Epidermal melanocyte (primary cell): ENCODE measurements at regions not wholly inside any gene's neighbourhood (a gene's known extent, or its start where the extent isn't known, plus 50 kb on each side); places are given as distances from the start of the nearest gene placed in this dataset.

Experiments
- DNase-seq: peaks from one replicate; pipeline ENCODE4 v3.0.0; 2011; ENCODE audit warnings: low spot score; ENCODE audit not compliant: insufficient read length

DNA sequence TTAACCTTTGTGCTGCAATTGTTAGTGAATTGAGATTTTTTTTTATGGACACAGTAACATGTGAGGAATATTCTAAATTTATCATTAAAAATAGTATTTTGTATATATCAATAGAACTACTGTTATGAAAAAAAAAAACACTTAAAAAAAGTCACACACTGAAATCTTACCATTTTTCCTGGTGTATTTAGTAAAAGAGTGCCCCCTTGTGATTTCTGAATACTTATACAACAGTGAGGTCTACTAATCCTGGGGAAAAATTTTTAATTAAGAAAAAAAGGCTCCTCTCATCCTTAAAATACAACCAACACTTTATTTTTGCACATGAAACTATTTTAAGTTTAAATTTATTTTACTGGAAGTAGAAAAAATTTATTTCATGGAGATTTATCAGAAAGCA, 56.4 kb upstream of the SPOCK3 start:
- DNase-seq = no peak

DNA sequence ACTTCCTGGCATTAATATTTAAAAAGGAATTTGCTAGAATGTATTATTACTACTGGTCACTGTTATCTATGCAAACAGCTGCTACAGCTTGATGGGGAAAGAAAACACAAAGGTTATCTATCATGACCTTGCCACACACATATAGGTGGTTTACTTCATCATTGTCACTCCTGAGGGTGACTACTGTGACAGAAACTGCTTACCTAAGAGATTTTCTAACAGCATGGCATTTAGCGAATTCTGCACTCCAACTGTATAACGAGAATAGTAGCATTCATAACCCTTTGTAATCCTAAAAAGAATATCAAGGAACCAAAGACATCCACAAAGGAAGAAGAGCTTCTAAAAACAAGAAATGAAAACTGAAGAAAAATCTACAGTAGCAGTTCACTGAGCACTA, 74.6 kb upstream of the SPOCK3 start:
- no peak for DNase-seq

DNA sequence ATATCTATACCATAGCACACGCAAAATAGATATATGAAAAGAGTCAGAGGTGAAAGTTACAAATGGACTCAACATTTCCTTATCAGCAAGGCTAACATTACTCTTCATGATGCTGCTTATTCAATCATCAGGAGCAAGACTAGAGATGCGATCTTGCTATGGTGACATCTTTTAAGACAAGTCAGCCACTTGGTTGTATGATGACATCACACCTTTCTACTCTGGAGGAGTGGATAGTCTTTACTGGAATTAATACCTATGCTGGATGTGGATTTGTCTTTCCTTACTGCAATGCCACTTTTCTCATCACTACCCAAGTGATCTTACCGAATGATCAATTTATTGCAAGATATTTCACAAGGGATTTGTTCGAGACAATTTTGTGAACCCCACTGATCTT, 87.0 kb upstream of the SPOCK3 start:
- DNase-seq = no peak

DNA sequence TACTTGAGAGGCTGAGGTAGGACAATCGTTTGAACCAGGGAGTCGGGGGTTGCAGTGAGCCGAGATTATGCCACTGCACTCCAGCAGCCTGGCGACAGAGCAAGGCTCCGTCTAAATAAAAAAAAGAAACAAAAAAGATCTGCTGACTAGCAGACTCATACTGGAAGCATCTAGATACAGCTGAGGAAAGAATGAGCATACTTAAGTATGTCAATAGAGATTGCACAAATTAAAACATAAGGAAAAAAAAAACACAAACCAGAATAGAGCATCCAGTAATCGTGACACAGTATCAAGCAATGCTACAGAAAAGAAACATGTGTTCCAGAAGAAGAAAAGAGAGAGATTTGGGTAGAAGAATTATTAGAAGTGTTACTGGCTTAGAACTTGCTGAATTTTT, 105.5 kb upstream of the SPOCK3 start:
- no peak for DNase-seq

DNA sequence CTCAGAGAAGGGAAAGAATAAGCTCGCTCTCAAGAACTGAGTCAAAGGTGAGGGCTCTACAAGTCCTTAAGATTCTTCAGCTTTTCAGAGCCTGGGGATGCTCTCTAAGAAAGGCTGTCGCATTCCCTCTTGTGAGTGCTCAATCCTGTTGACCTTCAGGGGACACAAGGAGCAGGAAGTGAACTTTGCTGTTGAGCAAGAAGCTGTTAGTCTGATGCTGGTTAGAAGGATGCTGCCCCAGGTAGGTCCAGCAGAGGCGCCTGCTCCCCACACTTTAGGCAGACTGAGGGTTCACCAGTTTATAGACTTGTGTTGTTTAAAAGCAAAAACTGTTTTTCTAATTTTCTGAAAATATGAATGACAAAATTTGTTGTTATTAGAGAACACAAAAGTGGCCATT, 125.4 kb upstream of the SPOCK3 start:
- no peak for DNase-seq

DNA sequence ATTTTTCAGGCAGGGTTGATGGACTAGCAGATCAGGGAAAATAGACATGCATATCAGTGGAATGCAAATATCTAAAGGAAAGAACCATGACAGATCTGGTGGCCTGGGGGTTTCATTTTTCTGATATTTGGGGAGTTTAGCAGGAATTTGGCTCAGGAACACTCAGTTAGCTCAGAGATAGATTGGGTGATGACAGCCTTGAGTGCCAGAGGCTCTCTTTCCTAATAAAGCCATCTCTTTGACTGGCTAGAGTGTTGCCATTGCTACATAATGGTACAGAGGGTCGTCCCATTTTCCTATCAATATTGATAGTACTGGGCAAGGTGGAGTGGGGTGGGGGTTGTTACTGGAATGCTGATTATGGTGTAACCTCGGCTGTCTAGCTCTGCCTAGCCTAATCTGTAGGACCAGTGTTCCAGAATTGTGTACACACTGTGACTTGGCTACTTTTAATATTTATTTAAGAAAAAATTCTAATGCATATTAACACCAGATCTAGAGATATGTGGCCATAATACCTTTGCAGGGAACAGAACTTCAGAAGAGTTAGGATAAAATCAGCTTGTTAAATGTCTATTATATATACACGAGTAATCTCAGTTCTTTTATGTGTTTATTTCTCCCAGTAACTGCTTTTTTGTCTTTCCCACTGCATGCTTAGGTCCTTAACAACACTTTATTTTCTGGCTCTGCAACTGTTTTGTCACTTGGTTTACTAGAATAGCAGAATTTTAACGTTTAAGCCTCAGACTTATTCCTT, 145.0 kb upstream of the SPOCK3 start:
- no peak for DNase-seq

DNA sequence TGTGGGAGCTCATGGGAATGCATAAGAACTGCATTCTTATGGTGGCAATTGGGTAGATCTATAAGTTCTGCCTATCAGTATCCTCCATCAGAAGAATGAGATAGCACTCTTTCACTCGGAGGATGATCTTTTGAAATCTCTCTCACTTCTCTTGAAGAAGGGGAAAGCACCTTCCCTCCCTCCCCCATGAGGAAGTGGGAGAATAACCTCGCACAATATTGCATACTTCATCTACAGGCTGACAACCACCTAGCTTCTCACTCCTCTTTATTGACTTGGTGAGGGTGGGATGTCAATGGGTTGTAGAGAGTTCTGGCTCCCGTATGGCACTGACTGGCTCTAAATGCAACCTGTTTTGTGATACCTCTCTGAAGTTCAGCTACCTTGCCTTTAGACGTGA, 146.7 kb upstream of the SPOCK3 start:
- DNase-seq = no peak

DNA sequence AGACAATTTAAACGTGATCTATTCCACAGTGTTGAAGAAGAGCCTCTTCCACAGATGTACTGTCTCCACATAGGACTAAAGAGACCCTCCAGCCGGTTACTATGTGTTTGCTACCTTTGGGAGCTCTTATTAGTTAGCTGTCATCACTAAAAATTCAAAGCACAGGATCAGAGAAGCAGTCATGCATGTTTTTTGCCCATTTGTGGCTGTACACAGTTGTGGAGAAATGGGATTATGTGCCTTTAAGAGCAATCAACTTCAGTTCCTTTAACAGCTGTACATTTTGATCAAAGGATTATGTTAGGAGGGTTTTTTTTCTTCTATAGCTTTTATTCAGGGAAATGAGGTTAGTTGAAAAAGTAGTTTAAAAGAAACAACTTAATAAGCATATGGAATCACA, 149.0 kb upstream of the SPOCK3 start:
- DNase-seq = no peak

DNA sequence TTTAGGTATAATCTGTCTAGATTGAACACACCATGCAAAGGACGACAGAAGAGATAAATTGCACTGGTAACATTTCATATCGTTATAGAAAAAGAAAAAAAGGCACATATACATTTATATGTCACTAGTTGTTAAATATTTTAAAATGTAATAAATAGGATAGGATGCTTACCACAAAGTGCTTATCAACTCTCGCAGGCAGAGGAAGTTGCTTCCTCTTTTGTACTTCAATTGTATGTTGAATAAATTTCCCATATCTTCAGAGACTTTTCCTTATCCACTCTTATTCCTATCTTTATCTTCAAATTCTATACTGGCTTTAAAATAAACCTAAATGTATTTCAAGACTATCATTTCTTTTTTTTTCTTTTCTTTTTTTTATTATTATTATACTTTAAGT, 163.3 kb upstream of the SPOCK3 start:
- no peak for DNase-seq

DNA sequence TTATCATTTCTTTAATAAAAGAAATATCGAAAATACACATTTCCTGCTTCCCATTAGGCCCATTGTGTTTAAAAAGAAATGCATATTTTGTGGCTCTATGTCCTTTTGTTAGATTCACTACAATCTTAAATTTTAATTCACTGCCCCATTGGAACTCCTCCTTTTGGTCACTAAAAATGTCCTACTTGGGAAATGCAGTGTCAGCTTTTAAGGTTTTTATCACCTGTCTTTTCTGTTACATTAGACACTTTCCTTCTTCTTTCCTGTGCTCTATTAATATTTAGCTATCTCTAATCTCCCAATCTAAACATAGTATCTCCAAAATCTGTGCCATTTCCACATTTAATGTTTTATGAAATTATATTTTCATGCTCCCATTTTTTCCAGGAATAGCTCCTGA, 164.9 kb upstream of the SPOCK3 start:
- no peak for DNase-seq

DNA sequence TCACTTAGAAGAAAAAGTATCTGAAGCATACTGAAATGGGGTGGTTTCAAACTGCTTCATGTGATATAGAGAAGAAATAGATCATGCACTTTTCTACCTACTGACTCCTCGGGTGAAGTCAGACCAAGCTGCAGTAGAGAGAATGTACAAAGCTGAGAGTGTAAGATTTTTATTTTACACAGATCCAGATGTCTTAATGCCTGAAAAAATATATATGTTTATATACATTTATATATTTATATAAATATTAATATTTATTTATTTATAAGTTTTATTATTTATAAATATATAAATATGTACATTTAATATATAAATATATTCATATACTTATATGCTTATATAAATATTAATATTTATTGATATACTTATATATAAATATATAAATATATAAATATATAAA, 171.9 kb upstream of the SPOCK3 start:
- DNase-seq = no peak

DNA sequence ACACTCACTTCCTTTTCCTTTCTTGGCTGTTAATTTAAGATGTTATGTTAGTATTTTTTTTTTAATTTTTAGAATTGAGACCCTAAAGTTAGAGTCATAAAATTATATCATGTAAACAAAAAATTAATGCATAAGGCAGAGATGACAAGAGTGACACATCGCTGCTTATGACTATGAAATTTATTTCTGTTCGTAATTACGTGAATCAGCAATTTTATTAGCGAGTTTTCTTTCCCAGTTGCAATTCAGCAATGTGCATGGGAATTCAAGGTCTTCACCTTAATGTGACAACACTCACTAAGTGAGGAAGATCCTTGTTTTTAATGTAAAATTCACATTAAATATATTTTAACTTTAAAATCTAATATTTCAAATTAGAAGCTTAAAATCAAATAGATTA, 181.2 kb upstream of the SPOCK3 start:
- DNase-seq = no peak

DNA sequence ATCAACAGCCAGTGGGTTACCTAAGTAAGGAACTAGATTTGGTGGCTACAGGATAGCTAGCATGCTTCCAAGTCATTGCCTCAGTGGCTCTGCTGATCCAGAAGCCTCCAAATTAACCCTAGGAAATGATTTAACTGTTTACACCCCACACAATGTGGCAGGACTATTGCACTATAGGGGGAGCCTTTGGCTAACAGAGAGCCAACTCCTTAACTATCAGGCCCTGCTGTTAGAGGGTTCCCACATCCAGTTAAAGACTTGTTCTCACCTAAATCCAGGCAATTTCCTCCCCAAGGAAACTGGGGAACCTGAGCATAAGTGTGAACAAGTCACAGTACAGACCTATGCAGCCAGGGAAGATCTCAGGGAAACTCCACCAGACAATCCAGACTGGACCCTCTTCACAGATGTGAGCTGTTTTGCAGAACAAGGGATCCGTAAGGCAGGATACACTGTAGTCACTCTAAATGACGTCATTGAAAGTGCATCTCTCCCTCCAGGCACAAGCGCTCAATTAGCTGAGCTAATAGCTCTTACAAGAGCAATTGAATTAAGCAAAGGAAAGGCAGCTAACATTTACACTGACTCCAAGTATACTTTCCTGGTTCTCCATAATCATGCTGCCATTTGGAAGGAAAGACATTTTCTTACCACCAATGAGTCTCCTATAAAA, 185.3 kb upstream of the SPOCK3 start:
- no peak for DNase-seq

DNA sequence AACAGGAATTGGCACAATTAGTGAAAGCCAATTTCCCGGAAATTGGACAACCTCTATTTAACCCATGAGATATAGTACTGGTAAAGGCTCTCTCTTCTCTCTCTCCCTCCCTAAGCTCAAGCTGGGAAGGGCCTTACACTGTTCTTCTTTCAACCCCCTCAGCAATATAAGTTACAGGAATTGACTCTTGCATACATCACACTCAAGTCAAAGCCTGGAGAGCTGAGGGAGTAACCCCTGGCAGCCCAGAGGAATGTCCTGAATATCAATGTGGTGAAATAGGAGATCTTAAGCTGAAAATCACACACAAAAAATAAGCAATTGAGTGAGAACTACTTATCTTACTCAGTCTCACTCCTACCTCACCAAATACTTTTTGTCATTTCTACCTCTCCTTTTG, 186.9 kb upstream of the SPOCK3 start:
- no peak for DNase-seq

DNA sequence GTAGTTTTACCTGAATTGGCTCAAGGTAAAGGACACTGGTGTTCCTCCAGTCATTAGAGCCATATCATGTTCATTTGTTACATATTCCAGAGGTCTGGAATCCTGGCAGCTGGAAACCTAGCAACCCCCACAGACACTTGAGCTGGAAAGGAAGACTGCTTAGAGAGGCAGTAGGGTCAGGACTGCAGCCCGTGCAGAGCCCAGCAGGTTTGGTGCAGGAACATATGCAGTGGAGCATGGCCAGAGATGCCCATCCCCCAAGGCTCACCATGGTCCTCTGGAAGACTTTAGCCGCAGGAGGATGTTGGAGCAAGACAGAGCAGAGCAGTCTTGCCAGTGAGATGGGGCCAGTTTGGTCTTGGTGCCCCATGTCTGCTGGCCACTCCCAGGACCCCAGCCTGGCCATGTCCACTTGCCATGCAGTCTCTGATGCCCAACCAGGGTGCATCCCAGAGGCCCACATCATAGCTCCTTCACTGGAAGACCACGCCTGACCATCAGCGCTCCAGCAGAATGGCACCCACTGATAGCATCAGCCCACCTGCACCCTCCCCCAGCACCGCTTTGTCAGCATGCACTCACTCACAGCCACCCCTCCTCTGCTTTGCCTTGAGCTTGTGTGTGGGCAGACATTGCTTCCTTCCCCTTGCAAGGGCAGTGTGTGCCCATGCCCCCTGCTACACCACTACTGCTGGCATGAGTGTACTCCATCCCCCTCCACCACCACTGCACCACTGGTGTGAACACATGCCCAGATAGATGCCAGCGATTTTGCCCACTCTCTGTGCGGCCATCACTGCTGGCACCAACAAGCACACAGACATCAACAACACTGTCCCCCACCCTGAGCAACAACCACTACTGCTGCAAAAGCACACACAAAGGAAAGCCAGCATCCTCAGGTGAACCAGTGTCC, 190.3 kb upstream of the SPOCK3 start:
- DNase-seq = no peak

DNA sequence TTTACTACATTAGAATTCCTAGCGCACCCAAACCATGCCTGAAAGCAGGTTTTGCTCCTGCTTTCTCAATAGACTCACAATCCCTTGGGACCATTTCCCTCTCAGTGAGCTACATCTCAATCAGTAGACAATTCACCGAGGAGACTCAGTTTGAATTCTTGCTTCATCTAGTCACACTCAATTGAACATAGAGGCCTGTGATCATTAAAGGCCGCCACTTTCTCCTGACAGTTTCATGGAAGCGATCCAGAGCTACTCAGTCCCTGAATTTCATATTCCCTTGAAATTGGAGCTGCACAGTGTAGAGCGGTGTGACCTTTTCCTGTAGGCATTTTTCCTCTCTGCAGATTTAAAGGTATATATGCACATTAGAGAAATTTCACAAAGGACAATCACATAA, 193.9 kb upstream of the SPOCK3 start:
- no peak for DNase-seq

DNA sequence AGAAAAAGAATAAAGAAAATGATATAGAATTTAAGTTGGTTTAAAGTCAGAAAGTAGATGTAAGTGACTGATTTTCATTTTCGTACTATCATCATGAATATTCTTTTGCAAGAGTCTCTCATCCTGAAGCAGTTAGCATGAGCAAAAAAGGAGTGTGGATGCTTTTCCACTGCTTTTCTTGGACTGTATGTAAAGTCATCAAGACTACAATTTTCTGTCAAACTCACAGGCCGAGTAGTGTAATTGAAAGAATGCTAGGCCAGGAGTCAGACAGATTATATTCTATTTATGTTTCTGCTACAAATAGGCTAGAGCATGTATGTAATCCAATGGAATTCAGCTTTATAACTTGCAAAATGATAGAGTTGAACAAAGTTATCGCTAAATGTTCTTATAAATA, 197.1 kb upstream of the SPOCK3 start:
- no peak for DNase-seq

DNA sequence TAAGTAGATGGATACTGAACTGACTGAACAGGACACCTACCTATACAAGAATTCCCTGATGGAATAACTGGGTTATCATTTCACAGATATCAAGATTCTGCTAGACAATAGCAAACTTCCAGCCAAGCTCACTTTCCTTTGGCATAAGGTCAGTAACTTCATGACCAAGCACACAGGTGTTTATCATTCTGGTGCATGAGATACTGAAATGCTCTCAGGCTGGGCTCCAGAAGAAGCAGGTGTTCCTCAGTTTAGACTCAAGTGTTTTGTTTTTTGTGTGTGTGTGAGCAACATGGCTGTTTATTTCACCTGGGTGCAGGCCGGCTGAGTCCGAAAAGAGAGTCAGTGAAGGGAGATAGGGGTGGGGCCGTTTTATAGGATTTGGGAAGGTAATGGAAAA, 201.5 kb upstream of the SPOCK3 start:
- no peak for DNase-seq

DNA sequence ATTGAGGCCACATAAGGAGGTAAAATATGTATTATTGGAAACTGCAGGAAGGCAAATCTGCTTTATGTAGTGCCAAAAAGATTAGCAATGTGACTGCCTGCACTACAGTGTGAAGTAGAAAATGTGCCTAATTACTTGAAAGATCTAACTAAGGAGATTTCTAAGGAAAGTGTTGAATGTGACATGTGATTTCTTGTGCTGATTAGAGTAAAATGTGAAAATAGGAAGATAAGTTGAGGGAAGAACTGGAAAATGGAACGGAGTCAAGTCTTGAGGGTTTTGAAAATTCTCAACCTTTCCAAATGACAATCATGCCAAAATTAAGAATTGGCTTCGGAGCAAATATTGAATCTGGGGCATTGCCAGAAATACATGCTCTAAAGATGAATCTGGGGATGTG, 209.5 kb upstream of the SPOCK3 start:
- DNase-seq = no peak

DNA sequence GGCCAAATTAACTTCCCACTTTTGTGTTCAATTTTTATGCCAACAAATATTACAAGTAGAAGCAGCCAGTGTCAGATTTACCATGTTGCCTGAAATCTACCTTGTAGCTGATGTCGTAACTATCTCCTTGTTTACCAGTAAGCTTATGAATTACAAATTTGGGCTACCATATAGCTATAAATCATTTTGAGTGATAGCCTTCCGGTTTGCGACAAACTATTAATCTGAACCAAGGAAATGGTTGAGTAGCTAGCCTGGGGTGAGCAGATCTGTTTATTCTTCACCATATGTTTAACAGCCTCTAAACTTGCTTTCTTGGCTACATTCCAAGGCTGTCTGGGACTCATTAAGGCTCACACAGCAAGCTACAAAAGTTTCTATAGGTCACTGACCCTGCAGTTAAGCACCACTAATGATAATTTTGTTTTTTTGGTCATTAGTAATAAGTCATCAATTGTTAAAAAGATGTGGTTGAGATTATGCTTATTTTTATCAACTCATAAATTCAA, 218.7 kb upstream of the SPOCK3 start:
- DNase-seq = no peak

DNA sequence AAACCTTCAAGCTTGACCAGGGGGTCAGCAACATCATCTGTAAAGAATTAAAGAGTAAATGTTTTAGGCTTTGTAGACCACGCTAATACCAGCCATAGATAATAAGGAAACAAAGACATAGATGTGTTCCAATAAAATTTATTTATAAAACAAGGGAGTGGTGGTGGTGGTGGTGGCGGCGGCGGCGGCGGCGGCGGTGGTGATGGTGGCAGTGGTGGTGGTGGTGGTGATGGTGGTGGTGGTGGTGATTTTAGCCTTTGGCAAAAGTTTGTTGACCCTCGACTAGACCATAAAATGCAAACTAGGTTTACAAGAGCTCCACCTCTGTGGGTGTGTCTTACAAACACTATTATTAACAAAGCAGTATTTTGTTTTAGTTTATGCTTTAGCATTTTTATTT, 222.3 kb upstream of the SPOCK3 start:
- DNase-seq = no peak

DNA sequence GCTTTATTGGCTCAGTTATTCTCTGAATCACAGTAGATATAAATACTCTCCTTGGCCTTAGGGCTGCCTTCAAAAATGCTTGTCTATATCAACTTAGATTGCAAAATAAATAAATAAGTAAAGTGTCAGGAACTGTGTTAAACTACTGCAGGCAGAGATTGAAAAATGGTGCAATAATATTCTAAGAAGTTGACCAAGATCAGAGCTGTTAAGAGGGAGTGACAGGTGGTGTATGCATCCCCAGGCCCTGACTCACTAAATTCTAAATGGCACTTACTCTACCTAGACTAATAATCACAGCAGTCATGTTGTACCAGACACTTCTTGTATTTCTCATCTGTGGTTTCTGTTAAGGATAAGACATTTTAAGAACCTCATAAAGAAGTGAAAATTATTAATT, 235.1 kb upstream of the SPOCK3 start:
- DNase-seq = no peak
